Psoas muscle (tissue), 7 donors: ENCODE measurements at regions not wholly inside any gene's neighbourhood (a gene's known extent, or its start where the extent isn't known, plus 50 kb on each side); places are given as distances from the start of the nearest gene placed in this dataset.

Source experiments
- ATAC-seq, 4 donors: fragments of 200-7000 bp; cut with Tn5 transposase; one replicate each; pipeline ENCODE4 v1.9.1; 2020; ENCODE audit warnings: moderate library complexity in 3 of 4, mild to moderate bottlenecking in 2 of 4
- DNase-seq, 2 donors: peaks; one replicate each; pipeline ENCODE4 v3.0.0-alpha.2; 2020
- H3K27ac ChIP-seq: fragments of 200-600 bp; one replicate; pipeline ENCODE4 v1.8.0; 2022
- H3K27me3 ChIP-seq, 3 donors: fragments of 200-600 bp in 1 of 3; one replicate each; pipeline versions ENCODE4 v1.6.1 to v1.8.0; 2013 to 2022; ENCODE audit warnings: low read length in 2 of 3, mild to moderate bottlenecking in 2 of 3, moderate library complexity in 1 of 3; ENCODE audit not compliant: insufficient read depth in 3 of 3
- H3K36me3 ChIP-seq, 2 donors: fragments of 200-600 bp in 1 of 2; one replicate each; pipeline versions ENCODE4 v1.6.1 to v1.8.0; 2013 to 2022; ENCODE audit warnings: low read depth in 1 of 2, mild to moderate bottlenecking in 1 of 2, moderate library complexity in 1 of 2; ENCODE audit not compliant: insufficient read depth in 1 of 2
- H3K4me1 ChIP-seq: fragments of 200-600 bp; one replicate; pipeline ENCODE4 v1.8.0; 2022
- H3K4me3 ChIP-seq: fragments of 200-600 bp; one replicate; pipeline ENCODE4 v1.8.0; 2022; ENCODE audit warnings: mild to moderate bottlenecking
- H3K9me3 ChIP-seq: fragments of 200-600 bp; one replicate; pipeline ENCODE4 v1.8.0; 2022
- CTCF ChIP-seq: fragments of 200-600 bp; IDR thresholded peaks from one replicate; pipeline ENCODE4 v1.8.0; 2022; ENCODE audit warnings: antibody characterized with exemption
- WGBS, 3 donors: extraction: QIAGEN DNeasy Blood & Tissue Kit; methylation state at CpG; one replicate each; pipeline versions ENCODE4 v1.1.6 to v1.1.7; 2013; 5-methylcytosine and 5-hydroxymethylcytosine counted together
- intact Hi-C, 2 donors: fragments of 100-400 bp; cut with DNase I; formaldehyde crosslinking; loops; one replicate each; pipeline versions ENCODE4 v1.11.0 to v1.14.2; 2022
- donor health status: healthy with polysubstance abuse.
- donor health status: DM: no; HTN: no; CAD: no; lungs with moderate emphysema.
- donor health status: Bipolar disorder and iron deficiency.
- donor health status: healthy.
- donor health status: DM: yes; HTN: yes; CAD: no.
- donor health status: DM: no; HTN: no; CAD: no.
- donor health status: DM: yes; HTN: yes; CAD: no.

GRCh38 chr18:78126106-78126505 lies 853.5 kb upstream of the SALL3 start:
- no peak overlapping the region for H3K4me3 ChIP-seq
- peaks cover 0 to 1% (median 0%) of the 10 kb centered on the region in 3 donors for H3K27me3 ChIP-seq
- no peak for DNase-seq
- no peaks in the 10 kb centered on the region for H3K4me1 ChIP-seq
- H3K27ac ChIP-seq, result no peak overlapping the region
- WGBS, 3 donors, result 95% methylated on average over 13 of the region's 13 CpGs
- no peak for ATAC-seq
- no peaks in the 10 kb centered on the region for H3K9me3 ChIP-seq
- TF ChIP-seq CTCF, result no peak
- intact Hi-C loops, result no loop called here
- no peaks in the 10 kb centered on the region for H3K36me3 ChIP-seq

GRCh38 chr18:78126536-78126935 lies 853.1 kb upstream of the SALL3 start:
- H3K4me3 ChIP-seq, result no peak overlapping the region
- ATAC-seq (no peak), DNase-seq (no peak)
- intact Hi-C loops, result no loop called here
- peaks cover 0 to 1% (median 0%) of the 10 kb centered on the region in 3 donors for H3K27me3 ChIP-seq
- H3K9me3 ChIP-seq, result no peaks in the 10 kb centered on the region
- TF ChIP-seq CTCF, result no peak
- WGBS, 3 donors, result 53 to 63% (median 57%) methylated on average over 21 of the region's 21 CpGs
- no peaks in the 10 kb centered on the region for H3K4me1 ChIP-seq
- no peak overlapping the region for H3K27ac ChIP-seq
- no peaks in the 10 kb centered on the region for H3K36me3 ChIP-seq

- no peak for DNase-seq
- ATAC-seq, result no peak
- intact Hi-C loops, result no loop called here
- H3K4me1 ChIP-seq, result no peaks in the 10 kb centered on the region
- H3K27ac ChIP-seq, result no peak overlapping the region
- no peak overlapping the region for H3K4me3 ChIP-seq
- TF ChIP-seq CTCF, result no peak
- no peaks in the 10 kb centered on the region for H3K9me3 ChIP-seq
- peaks cover 0 to 1% (median 0%) of the 10 kb centered on the region in 3 donors for H3K27me3 ChIP-seq
- WGBS, 3 donors, result 86 to 92% (median 88%) methylated on average over 20 of the region's 20 CpGs
- H3K36me3 ChIP-seq, result no peaks in the 10 kb centered on the region
Measured at GRCh38 chr18:78127041-78127440, 852.6 kb upstream of the SALL3 start.

- ATAC-seq, result no peak
- no peaks in the 10 kb centered on the region for H3K9me3 ChIP-seq
- no peaks in the 10 kb centered on the region for H3K4me1 ChIP-seq
- 78 to 85% (median 78%) methylated on average over 8 of the region's 8 CpGs for WGBS, 3 donors
- no peak for DNase-seq
- TF ChIP-seq CTCF, result no peak
- intact Hi-C loops, result no loop called here
- H3K36me3 ChIP-seq, result no peaks in the 10 kb centered on the region
- no peak overlapping the region for H3K4me3 ChIP-seq
- no peak overlapping the region for H3K27ac ChIP-seq
- H3K27me3 ChIP-seq, result peaks cover 0 to 1% (median 0%) of the 10 kb centered on the region in 3 donors
Measured at GRCh38 chr18:78128004-78128403, 851.6 kb upstream of the SALL3 start.

- no peak for ATAC-seq
- intact Hi-C loops, result no loop called here
- no peaks in the 10 kb centered on the region for H3K36me3 ChIP-seq
- WGBS, 3 donors, result 43 to 51% (median 49%) methylated on average over 8 of the region's 8 CpGs
- peaks cover 0 to 1% (median 0%) of the 10 kb centered on the region in 3 donors for H3K27me3 ChIP-seq
- no peak overlapping the region for H3K4me3 ChIP-seq
- H3K4me1 ChIP-seq, result no peaks in the 10 kb centered on the region
- no peak for TF ChIP-seq CTCF
- H3K9me3 ChIP-seq, result no peaks in the 10 kb centered on the region
- DNase-seq, result no peak
- H3K27ac ChIP-seq, result no peak overlapping the region
Measured at GRCh38 chr18:78129260-78129659, 850.4 kb upstream of the SALL3 start.
